ENCODE measurements at regions not wholly inside any gene's neighbourhood (a gene's known extent, or its start where the extent isn't known, plus 50 kb on each side); places are given as distances from the start of the nearest gene placed in this dataset.
"Not testable (repeated sequence)": the region's sequence is repeated elsewhere in the genome, so short reads cannot be mapped to it uniquely, and the experiment has no call there.

GRCh38 chr15:59896663-59897074, 107.4 kb upstream of the FOXB1 start:
- H3K4me1 ChIP-seq (ENCODE audit: insufficient read depth, low read length): no peaks in the 10 kb centered on the region
- TF ChIP-seq, protein P1, sequence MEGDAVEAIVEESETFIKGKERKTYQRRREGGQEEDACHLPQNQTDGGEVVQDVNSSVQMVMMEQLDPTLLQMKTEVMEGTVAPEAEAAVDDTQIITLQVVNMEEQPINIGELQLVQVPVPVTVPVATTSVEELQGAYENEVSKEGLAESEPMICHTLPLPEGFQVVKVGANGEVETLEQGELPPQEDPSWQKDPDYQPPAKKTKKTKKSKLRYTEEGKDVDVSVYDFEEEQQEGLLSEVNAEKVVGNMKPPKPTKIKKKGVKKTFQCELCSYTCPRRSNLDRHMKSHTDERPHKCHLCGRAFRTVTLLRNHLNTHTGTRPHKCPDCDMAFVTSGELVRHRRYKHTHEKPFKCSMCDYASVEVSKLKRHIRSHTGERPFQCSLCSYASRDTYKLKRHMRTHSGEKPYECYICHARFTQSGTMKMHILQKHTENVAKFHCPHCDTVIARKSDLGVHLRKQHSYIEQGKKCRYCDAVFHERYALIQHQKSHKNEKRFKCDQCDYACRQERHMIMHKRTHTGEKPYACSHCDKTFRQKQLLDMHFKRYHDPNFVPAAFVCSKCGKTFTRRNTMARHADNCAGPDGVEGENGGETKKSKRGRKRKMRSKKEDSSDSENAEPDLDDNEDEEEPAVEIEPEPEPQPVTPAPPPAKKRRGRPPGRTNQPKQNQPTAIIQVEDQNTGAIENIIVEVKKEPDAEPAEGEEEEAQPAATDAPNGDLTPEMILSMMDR (IDR thresholded peaks at IDR 0.05; ENCODE audit: extremely low read depth, low read depth, low read length): no peak
- no peaks in the 10 kb centered on the region for H3K9me3 ChIP-seq (ENCODE audit: low read depth, low read length)
- no peak overlapping the region for H3K27ac ChIP-seq (ENCODE audit: low read depth, low read length)
- H3K4me3 ChIP-seq (ENCODE audit: insufficient read depth, low read length): no peak overlapping the region
- no peaks in the 10 kb centered on the region for H3K79me2 ChIP-seq (ENCODE audit: insufficient read depth, low read length)
- H3K27me3 ChIP-seq (ENCODE audit: insufficient read depth, low read length): no peaks in the 10 kb centered on the region
- no peak for DNase-seq (ENCODE audit: insufficient read length, low spot score, missing footprints)
- no peaks in the 10 kb centered on the region for H4K20me1 ChIP-seq (ENCODE audit: insufficient read depth, low read length)
- no peaks in the 10 kb centered on the region for H3K36me3 ChIP-seq (ENCODE audit: insufficient read depth, low read length)
- no peak overlapping the region for H3K4me2 ChIP-seq (ENCODE audit: insufficient read depth, low read length)
- no peak overlapping the region for H2AFZ ChIP-seq (ENCODE audit: low read length)

- TF ChIP-seq, protein P1 (IDR thresholded peaks at IDR 0.05; ENCODE audit: extremely low read depth, low read depth, low read length): no peak
- H3K4me2 ChIP-seq (ENCODE audit: insufficient read depth, low read length): no peak overlapping the region
- no peak overlapping the region for H3K27ac ChIP-seq (ENCODE audit: low read depth, low read length)
- H3K4me3 ChIP-seq (ENCODE audit: insufficient read depth, low read length): no peak overlapping the region
- no peaks in the 10 kb centered on the region for H3K36me3 ChIP-seq (ENCODE audit: insufficient read depth, low read length)
- H3K9me3 ChIP-seq (ENCODE audit: low read depth, low read length): no peaks in the 10 kb centered on the region
- no peaks in the 10 kb centered on the region for H3K27me3 ChIP-seq (ENCODE audit: insufficient read depth, low read length)
- no peaks in the 10 kb centered on the region for H3K4me1 ChIP-seq (ENCODE audit: insufficient read depth, low read length)
- H3K79me2 ChIP-seq (ENCODE audit: insufficient read depth, low read length): no peaks in the 10 kb centered on the region
- no peaks in the 10 kb centered on the region for H4K20me1 ChIP-seq (ENCODE audit: insufficient read depth, low read length)
- DNase-seq (ENCODE audit: insufficient read length, low spot score, missing footprints): no peak
- H2AFZ ChIP-seq (ENCODE audit: low read length): no peak overlapping the region
These were observed 109.3 kb upstream of the FOXB1 start for GRCh38 chr15:59894835-59895234.

- Histone ChIP-seq H3K4me3 (ENCODE audit: insufficient read depth, low read length) (no peak overlapping the region), H3K27me3 (ENCODE audit: insufficient read depth, low read length) (no peaks in the 10 kb centered on the region), H3K27ac (ENCODE audit: low read depth, low read length) (no peak overlapping the region), H3K79me2 (ENCODE audit: insufficient read depth, low read length) (no peaks in the 10 kb centered on the region), H2AFZ (ENCODE audit: low read length) (no peak overlapping the region), H3K36me3 (ENCODE audit: insufficient read depth, low read length) (no peaks in the 10 kb centered on the region), H3K4me1 (ENCODE audit: insufficient read depth, low read length) (no peaks in the 10 kb centered on the region), H4K20me1 (ENCODE audit: insufficient read depth, low read length) (no peaks in the 10 kb centered on the region), H3K9me3 (ENCODE audit: low read depth, low read length) (no peaks in the 10 kb centered on the region), H3K4me2 (ENCODE audit: insufficient read depth, low read length) (no peak overlapping the region)
- DNase-seq (ENCODE audit: insufficient read length, low spot score, missing footprints): no peak
- TF ChIP-seq, protein P1 (IDR thresholded peaks at IDR 0.05; ENCODE audit: extremely low read depth, low read depth, low read length): no peak
These were observed 111.1 kb upstream of the FOXB1 start for GRCh38 chr15:59892985-59893384.

GRCh38 chr15:59887870-59888269, 116.2 kb upstream of the FOXB1 start:
- H3K27ac ChIP-seq (ENCODE audit: low read depth, low read length); DNase-seq (ENCODE audit: insufficient read length, low spot score, missing footprints); H3K9me3 ChIP-seq (ENCODE audit: low read depth, low read length); H3K79me2 ChIP-seq (ENCODE audit: insufficient read depth, low read length); H4K20me1 ChIP-seq (ENCODE audit: insufficient read depth, low read length); H2AFZ ChIP-seq (ENCODE audit: low read length); H3K4me3 ChIP-seq (ENCODE audit: insufficient read depth, low read length); H3K4me2 ChIP-seq (ENCODE audit: insufficient read depth, low read length); H3K36me3 ChIP-seq (ENCODE audit: insufficient read depth, low read length); H3K27me3 ChIP-seq (ENCODE audit: insufficient read depth, low read length); H3K4me1 ChIP-seq (ENCODE audit: insufficient read depth, low read length): not testable (repeated sequence)
